ENCODE measurements at regions not wholly inside any gene's neighbourhood (a gene's known extent, or its start where the extent isn't known, plus 50 kb on each side); places are given as distances from the start of the nearest gene placed in this dataset.
"Not testable (repeated sequence)": the region's sequence is repeated elsewhere in the genome, so short reads cannot be mapped to it uniquely, and the experiment has no call there.

GRCh38 chr13:24617256-24618010 is 62.8 kb upstream of the ATP12A start:
- no peak for DNase-seq (ENCODE audit: low read depth in 1 of 2, low spot score in 1 of 2)

DNA sequence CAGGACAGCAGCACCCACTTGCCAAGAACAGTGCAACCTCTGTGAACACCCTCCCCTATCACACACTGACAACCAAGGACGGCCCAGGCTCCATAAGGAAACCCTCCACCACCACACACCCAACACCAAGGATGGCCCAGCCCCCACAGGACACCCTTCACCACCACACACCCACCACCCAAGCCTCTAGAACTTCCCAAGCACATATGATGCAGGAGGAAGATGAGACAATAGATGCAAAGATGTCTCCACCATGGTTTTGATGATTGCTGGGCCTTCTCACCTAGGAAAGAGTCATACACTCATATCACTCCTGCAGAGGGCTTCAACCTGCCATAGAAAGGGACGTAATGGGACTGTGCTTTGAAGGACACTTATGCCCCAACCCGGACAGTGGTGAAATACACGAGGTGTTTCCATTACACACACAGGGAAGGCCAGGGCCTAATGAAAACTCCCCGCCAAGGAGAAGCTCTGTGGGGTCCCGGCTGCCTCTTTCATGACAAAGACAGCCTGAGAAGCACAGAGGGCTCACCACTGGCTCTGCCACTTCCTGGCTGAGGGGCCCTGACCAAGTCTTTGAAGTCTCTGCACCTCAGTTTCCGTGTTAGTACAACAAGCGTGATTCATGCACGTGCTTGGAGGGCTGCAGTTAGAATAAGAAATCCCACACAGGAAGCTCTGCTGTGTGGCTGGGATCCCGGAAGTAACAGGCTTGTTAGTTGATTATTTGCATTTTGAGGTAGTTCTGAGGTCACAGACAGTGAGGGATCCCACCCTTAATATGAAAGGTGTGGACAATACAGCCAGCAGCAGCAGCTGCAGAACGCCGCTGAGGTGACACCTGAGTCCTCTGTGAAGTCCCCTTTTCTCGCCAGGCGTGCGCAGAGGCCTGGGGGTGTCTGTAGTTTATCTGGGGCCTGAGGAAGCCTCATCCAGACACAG is 61.9 kb upstream of the ATP12A start:
- peak in 1 of 2 donors; percentile 27 for DNase-seq (ENCODE audit: low read depth in 1 of 2, low spot score in 1 of 2)

DNA sequence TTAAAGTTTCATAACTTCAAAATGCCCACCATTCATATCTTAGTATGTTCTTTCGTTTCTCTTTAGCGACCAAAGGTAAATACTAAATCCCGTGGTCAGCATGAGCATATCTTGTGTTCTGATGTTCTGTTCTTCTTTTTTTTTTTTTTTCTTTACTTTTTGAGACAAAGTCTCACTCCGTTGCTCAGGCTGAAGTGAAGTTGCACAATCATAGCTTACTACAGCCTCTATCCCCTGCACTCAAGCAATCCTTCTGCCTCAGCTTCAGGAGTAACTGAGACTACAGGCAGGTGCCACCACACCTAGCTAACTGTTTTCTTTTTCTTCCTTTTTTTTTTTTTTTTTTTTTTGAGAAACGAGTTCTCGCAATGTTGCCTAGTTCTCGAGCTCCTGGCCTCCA is 60.9 kb upstream of the ATP12A start:
- no peak for DNase-seq (ENCODE audit: low read depth in 1 of 2, low spot score in 1 of 2)

- not testable (repeated sequence) for DNase-seq (ENCODE audit: low read depth in 1 of 2, low spot score in 1 of 2)
These were observed 57.6 kb upstream of the ATP12A start for GRCh38 chr13:24622481-24623148.

- DNase-seq (ENCODE audit: low read depth in 1 of 2, low spot score in 1 of 2): no peak
These were observed 57.0 kb upstream of the ATP12A start for GRCh38 chr13:24623149-24623665.

GRCh38 chr13:24624363-24624762 is 55.8 kb upstream of the ATP12A start:
- no peak for DNase-seq (ENCODE audit: low read depth in 1 of 2, low spot score in 1 of 2)

- no peak for DNase-seq (ENCODE audit: low read depth in 1 of 2, low spot score in 1 of 2)
These were observed 55.4 kb upstream of the ATP12A start for GRCh38 chr13:24624801-24625231.

- no peak for DNase-seq (ENCODE audit: low read depth in 1 of 2, low spot score in 1 of 2)
These were observed 54.9 kb upstream of the ATP12A start for GRCh38 chr13:24625331-24625731.

GRCh38 chr13:24625870-24626849 is 54.0 kb upstream of the ATP12A start:
- DNase-seq (ENCODE audit: low read depth in 1 of 2, low spot score in 1 of 2): no peak

- DNase-seq (ENCODE audit: low read depth in 1 of 2, low spot score in 1 of 2): no peak
These were observed 53.0 kb upstream of the ATP12A start for GRCh38 chr13:24627090-24627714.

- no peak for DNase-seq (ENCODE audit: low read depth in 1 of 2, low spot score in 1 of 2)
These were observed 52.3 kb upstream of the ATP12A start for GRCh38 chr13:24627946-24628345.

DNA sequence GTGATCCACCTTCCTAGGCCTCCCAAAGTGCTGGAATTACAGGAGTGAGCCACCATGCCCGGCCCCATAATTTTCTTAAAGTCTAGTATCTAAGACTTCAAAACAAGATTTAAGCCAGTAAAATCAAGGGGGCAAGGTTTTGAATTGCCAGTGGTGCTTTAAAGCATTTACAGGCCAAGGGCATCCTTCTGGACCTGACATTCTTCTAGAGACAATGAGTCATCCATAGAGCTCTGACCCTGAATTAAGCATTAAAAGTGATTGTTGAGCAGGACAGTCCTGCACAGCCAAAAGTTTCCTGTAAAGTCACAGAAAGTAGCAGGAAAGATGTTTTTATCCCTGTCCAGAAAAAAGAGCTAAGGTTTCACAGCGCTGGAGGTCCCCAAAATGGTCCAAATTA is 50.9 kb upstream of the ATP12A start:
- DNase-seq (ENCODE audit: low read depth in 1 of 2, low spot score in 1 of 2): no peak

GRCh38 chr13:24630121-24630520 is 50.1 kb upstream of the ATP12A start:
- DNase-seq (ENCODE audit: low read depth in 1 of 2, low spot score in 1 of 2): no peak

Measured in activated T-helper 1 cell treated with anti-CD3 and anti-CD28 coated beads, Interleukin-2, amount 50 U/mL, for 16 hours (primary cell).